GM12892 (cell line): ENCODE measurements at regions not wholly inside any gene's neighbourhood (a gene's known extent, or its start where the extent isn't known, plus 50 kb on each side); places are given as distances from the start of the nearest gene placed in this dataset.
"Not testable (repeated sequence)": the region's sequence is repeated elsewhere in the genome, so short reads cannot be mapped to it uniquely, and the experiment has no call there.

Experiments used
- DNase-seq: peaks from one replicate; pipeline ENCODE4 v3.0.0; 2011; ENCODE audit not compliant: insufficient read length
- FAIRE-seq: peaks from 2 replicates; lab custom pipeline; 2011; peaks lifted over from hg19 to GRCh38; lab: Jason Lieb, UNC
- POLR2A ChIP-seq: IDR thresholded peaks from 2 replicates; pipeline ENCODE4 v1.6.1; 2011; ENCODE audit warnings: low read depth, low read length, control low read depth
- POLR2AphosphoS5 ChIP-seq: IDR thresholded peaks from 2 replicates; pipeline ENCODE4 v1.6.1; 2011; ENCODE audit warnings: low read depth, low read length, control low read depth
- TAF1 ChIP-seq: IDR thresholded peaks from 2 replicates; pipeline ENCODE4 v1.6.1; 2011; ENCODE audit warnings: low read depth, mild to moderate bottlenecking, control low read depth, low read length, borderline replicate concordance

GRCh38 chr17:77341069-77341541 is 200.3 kb downstream of the SEC14L1 start:
- no peak for TF ChIP-seq TAF1
- no peak for TF ChIP-seq POLR2AphosphoS5
- TF ChIP-seq POLR2A, result no peak
- no peak for DNase-seq
- no peak for FAIRE-seq

- not testable (repeated sequence) for FAIRE-seq, DNase-seq
Observed at GRCh38 chr17:77342656-77342990, 201.9 kb downstream of the SEC14L1 start.

- FAIRE-seq (no peak), DNase-seq (no peak)
- TF ChIP-seq POLR2AphosphoS5, result no peak
- no peak for TF ChIP-seq POLR2A
Observed at GRCh38 chr17:77343031-77343800, 202.4 kb downstream of the SEC14L1 start.

GRCh38 chr17:77344038-77344437 is 203.3 kb downstream of the SEC14L1 start:
- TF ChIP-seq POLR2AphosphoS5 (no peak), TAF1 (no peak), POLR2A (no peak)
- DNase-seq, result no peak
- no peak for FAIRE-seq

- no peak for DNase-seq
- FAIRE-seq, result no peak
- no peak for TF ChIP-seq POLR2A
- no peak for TF ChIP-seq POLR2AphosphoS5
- TF ChIP-seq TAF1, result no peak
Observed at GRCh38 chr17:77345260-77345910, 204.6 kb downstream of the SEC14L1 start.

- FAIRE-seq (no peak), DNase-seq (no peak)
- TF ChIP-seq POLR2A, result no peak
- TF ChIP-seq TAF1, result no peak
- TF ChIP-seq POLR2AphosphoS5, result no peak
Observed at GRCh38 chr17:77346765-77347164, 206.0 kb downstream of the SEC14L1 start.

- no peak for DNase-seq
- peak; percentile 58 for FAIRE-seq
- TF ChIP-seq POLR2A (no peak), TAF1 (no peak), POLR2AphosphoS5 (no peak)
Observed at GRCh38 chr17:77347544-77347943, 206.8 kb downstream of the SEC14L1 start.

- TF ChIP-seq POLR2A (no peak), TAF1 (no peak), POLR2AphosphoS5 (no peak)
- FAIRE-seq, result no peak
Observed at GRCh38 chr17:77349976-77350830, 209.4 kb downstream of the SEC14L1 start.

GRCh38 chr17:77352441-77352840 is 211.7 kb downstream of the SEC14L1 start:
- TF ChIP-seq POLR2AphosphoS5, result no peak
- TF ChIP-seq TAF1, result no peak
- no peak for TF ChIP-seq POLR2A
- DNase-seq (no peak), FAIRE-seq (no peak)

More at GRCh38 chr17:77349976-77350830, 209.4 kb downstream of the SEC14L1 start:
- no peak for DNase-seq

- FAIRE-seq (no peak), DNase-seq (no peak)
- TF ChIP-seq POLR2AphosphoS5 (no peak), TAF1 (no peak), POLR2A (no peak)
Observed at GRCh38 chr17:77352996-77353395, 212.2 kb downstream of the SEC14L1 start.

GRCh38 chr17:77353684-77354419 is 213.1 kb downstream of the SEC14L1 start:
- FAIRE-seq (no peak), DNase-seq (no peak)
- no peak for TF ChIP-seq POLR2AphosphoS5
- TF ChIP-seq POLR2A, result no peak
- no peak for TF ChIP-seq TAF1
